ENCODE measurements at regions not wholly inside any gene's neighbourhood (a gene's known extent, or its start where the extent isn't known, plus 50 kb on each side); places are given as distances from the start of the nearest gene placed in this dataset.

GRCh38 chr7:80324032-80324431 lies 187.8 kb downstream of the GNAT3 start:
- no peak overlapping the region for H3K27ac ChIP-seq
- TF ChIP-seq CTCF (conservative IDR thresholded peaks at IDR 0.05), result no peak

- no peak for TF ChIP-seq CTCF (conservative IDR thresholded peaks at IDR 0.05)
- peak overlapping the region; percentile 57 for H3K27ac ChIP-seq
Observed at GRCh38 chr7:80319461-80319860, 184.8 kb downstream of the GNAI1 start.

GRCh38 chr7:80318081-80318480 lies 183.4 kb downstream of the GNAI1 start:
- TF ChIP-seq CTCF (conservative IDR thresholded peaks at IDR 0.05), result no peak
- peak overlapping the region; percentile 57; the same call in 1 of the 2 replicates for H3K27ac ChIP-seq

- no peak for TF ChIP-seq CTCF (conservative IDR thresholded peaks at IDR 0.05)
- peak overlapping the region; percentile 57; the same call in 1 of the 2 replicates for H3K27ac ChIP-seq
Observed at GRCh38 chr7:80316811-80317210, 182.2 kb downstream of the GNAI1 start.

DNA sequence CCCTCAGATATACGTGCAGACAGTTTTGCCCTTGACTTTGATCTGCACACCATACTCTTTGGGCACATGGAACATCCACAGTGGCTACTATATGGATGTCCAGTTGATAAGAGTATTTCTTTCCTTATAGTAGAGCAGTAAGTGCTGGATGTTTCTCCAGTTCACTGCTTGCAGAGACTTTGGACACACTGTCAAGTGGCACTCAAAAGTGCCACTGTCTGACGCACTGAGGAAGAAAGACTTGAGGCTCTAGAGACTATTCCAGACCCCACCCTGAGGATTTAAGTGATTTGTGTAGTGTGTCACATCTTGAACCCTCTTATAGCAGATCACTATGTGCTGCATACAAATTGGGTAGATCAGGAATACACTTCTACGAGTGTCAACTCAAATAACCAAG lies 179.1 kb downstream of the GNAI1 start:
- no peak for TF ChIP-seq CTCF (conservative IDR thresholded peaks at IDR 0.05)
- H3K27ac ChIP-seq, result peak overlapping the region; percentile 92

DNA sequence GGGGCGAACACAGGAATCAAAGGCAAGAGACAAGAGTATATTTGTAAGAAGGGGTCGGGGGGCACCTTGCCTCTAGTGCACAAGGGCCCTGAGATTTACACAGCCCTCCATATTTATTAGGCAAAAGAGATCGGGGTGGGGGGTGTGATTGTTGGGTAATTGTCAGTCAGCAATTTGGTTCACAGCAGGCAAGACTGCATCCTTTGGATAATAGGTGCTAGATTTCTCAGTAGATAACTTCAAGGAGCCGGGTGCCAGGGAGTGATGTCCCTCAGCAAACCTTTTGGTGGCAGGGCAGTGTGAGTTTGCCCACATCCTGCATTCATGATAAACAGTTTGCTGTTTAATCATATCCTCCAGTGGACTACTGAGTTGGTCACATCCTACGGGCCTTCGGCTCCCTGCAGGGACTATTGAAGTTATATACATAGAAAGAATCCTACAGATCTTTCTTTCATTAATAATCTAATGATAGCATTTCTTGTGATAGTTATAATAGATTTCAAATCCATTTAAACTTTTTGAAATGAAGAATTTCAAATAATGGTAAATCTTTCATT lies 178.5 kb downstream of the GNAI1 start:
- H3K27ac ChIP-seq, result peak overlapping the region; percentile 92
- TF ChIP-seq CTCF (conservative IDR thresholded peaks at IDR 0.05), result no peak

DNA sequence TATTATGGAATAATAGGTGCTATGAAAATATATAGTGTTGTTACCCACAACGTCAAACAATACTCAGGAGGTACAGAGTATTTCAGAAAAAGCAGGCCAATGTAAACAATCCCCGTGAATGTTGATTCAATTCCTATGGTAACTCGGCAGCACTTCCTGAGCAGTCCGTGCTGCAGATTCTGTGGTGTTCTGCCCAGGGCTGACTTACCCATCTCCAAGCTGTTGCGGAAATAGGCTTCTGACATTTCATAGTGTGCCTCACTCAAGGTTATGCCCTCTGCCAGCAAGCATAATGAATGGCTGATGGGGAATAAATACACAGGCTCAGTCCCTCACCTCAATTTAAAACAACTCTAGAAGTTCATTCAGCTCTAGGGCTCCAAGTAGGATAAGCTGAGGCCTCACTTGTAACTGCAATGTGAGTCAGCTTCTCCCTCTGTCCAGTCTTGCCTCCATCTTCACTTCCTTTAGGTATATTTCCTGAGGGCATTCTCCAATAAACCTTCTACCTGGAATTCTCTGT lies 177.6 kb downstream of the GNAI1 start:
- TF ChIP-seq CTCF (conservative IDR thresholded peaks at IDR 0.05), result no peak
- peak overlapping the region; percentile 92 for H3K27ac ChIP-seq

All from VCaP (cell line).